Fibroblast of skin of right quadriceps (primary cell): ENCODE measurements at regions not wholly inside any gene's neighbourhood (a gene's known extent, or its start where the extent isn't known, plus 50 kb on each side); places are given as distances from the start of the nearest gene placed in this dataset.

Experiments
- DNase-seq: peaks from one replicate; pipeline ENCODE4 v3.0.0-alpha.2; 2013

GRCh38 chr20:39893003-39893685 is 795.9 kb downstream of the MAFB start:
- peak; percentile 85 for DNase-seq

- no peak for DNase-seq
Observed at GRCh38 chr20:39890697-39891096, 798.3 kb downstream of the MAFB start.

- no peak for DNase-seq
Observed at GRCh38 chr20:39888310-39888709, 800.7 kb downstream of the MAFB start.

GRCh38 chr20:39886650-39887190 is 802.3 kb downstream of the MAFB start:
- DNase-seq: no peak

- DNase-seq: peak; percentile 90
Observed at GRCh38 chr20:39885975-39886649, 802.9 kb downstream of the MAFB start.

- DNase-seq: no peak
Observed at GRCh38 chr20:39882806-39883205, 806.2 kb downstream of the MAFB start.

GRCh38 chr20:39880890-39881289 is 808.1 kb downstream of the MAFB start:
- peak; percentile 30 for DNase-seq

GRCh38 chr20:39879296-39879695 is 809.7 kb downstream of the MAFB start:
- peak; percentile 63 for DNase-seq

GRCh38 chr20:39878809-39879208 is 810.2 kb downstream of the MAFB start:
- peak; percentile 42 for DNase-seq

GRCh38 chr20:39878320-39878719 is 810.7 kb downstream of the MAFB start:
- DNase-seq: peak; percentile 28

GRCh38 chr20:39877788-39878187 is 811.2 kb downstream of the MAFB start:
- DNase-seq: no peak

- no peak for DNase-seq
Observed at GRCh38 chr20:39876976-39877635, 811.9 kb downstream of the MAFB start.

GRCh38 chr20:39875492-39876110 is 813.4 kb downstream of the MAFB start:
- DNase-seq: peak; percentile 63

GRCh38 chr20:39874049-39874893 is 814.8 kb downstream of the MAFB start:
- DNase-seq: peak; percentile 71

- DNase-seq: no peak
Observed at GRCh38 chr20:39873286-39873685, 815.8 kb downstream of the MAFB start.

- DNase-seq: no peak
Observed at GRCh38 chr20:39871013-39871412, 818.0 kb downstream of the MAFB start.

- DNase-seq: no peak
Observed at GRCh38 chr20:39865446-39865845, 823.6 kb downstream of the MAFB start.

GRCh38 chr20:39862470-39862891 is 826.6 kb downstream of the MAFB start:
- peak; percentile 26 for DNase-seq

GRCh38 chr20:39861381-39861780 is 827.7 kb downstream of the MAFB start:
- no peak for DNase-seq

- no peak for DNase-seq
Observed at GRCh38 chr20:39857835-39858234, 831.2 kb downstream of the MAFB start.

GRCh38 chr20:39857187-39857586 is 831.8 kb downstream of the MAFB start:
- no peak for DNase-seq

GRCh38 chr20:39855799-39856198 is 833.2 kb downstream of the MAFB start:
- peak; percentile 48 for DNase-seq
